ENCODE measurements at regions not wholly inside any gene's neighbourhood (a gene's known extent, or its start where the extent isn't known, plus 50 kb on each side); places are given as distances from the start of the nearest gene placed in this dataset.

DNA sequence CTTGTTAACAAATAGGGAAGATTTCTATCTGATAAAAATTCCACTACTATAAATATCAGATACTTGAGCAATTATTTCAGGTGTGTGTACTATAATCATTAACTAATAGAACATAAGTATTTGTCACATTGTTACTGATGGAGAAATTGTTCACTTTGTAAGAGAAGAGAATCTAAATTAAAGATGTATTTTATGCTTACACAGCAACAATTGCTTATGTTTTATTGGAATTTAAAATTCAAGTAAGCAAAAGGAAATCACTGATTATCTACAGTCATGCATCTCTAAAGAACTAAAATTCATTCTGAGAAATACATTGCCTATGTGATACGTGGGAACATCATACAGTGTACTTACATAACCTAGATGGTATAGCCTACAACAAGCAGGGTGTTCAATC, 1590.8 kb downstream of the GRIK2 start:
- H2AK5ac ChIP-seq (ENCODE audit: low read depth, low read length): no peak overlapping the region
- H3K23ac ChIP-seq (ENCODE audit: insufficient read length): no peak overlapping the region
- WGBS, 2 experiments (ENCODE audit: extremely low coverage in 1 of 2, insufficient coverage in 1 of 2, insufficient read length in 1 of 2, insufficient replicate concordance in 2 of 2, low coverage in 1 of 2, low lambda C conversion rate in 2 of 2, missing lambda C conversion rate in 1 of 2): 83% methylated on average over 1 of the region's 1 CpG; no CpG with 5 or more reads in 1 of the 2 experiments
- no peak overlapping the region for H3K4ac ChIP-seq (replicated peaks; ENCODE audit: insufficient read length, low read depth, low read length)
- H2BK20ac ChIP-seq (ENCODE audit: low read length): no peak overlapping the region
- DNase-seq (ENCODE audit: low read depth in 1 of 2, low spot score in 2 of 2) (no peak), FAIRE-seq (no peak)
- H3K4me2 ChIP-seq (ENCODE audit: insufficient read depth in 1 of 2, low read depth in 2 of 2, low read length in 2 of 2): no peak overlapping the region
- no peaks in the 10 kb centered on the region for H3K36me3 ChIP-seq (ENCODE audit: control insufficient read depth in 2 of 4, insufficient read depth in 4 of 4, low read length in 3 of 4)
- ChIA-PET CTCF (ENCODE audit: partially characterized antibody) (no interaction called here), POLR2A (ENCODE audit: partially characterized antibody) (no interaction called here)
- no peak overlapping the region for H2BK15ac ChIP-seq (ENCODE audit: low read length)
- H3K4me3 ChIP-seq (ENCODE audit: extremely low read depth in 1 of 4, insufficient read depth in 2 of 4, low read depth in 3 of 4, low read length in 4 of 4): no peak overlapping the region
- no peak overlapping the region for H4K91ac ChIP-seq (replicated peaks; ENCODE audit: insufficient read length, low read length)
- H3K9me3 ChIP-seq (ENCODE audit: insufficient read depth in 2 of 2, low read depth in 1 of 2, low read length in 1 of 2): no peaks in the 10 kb centered on the region
- H2BK120ac ChIP-seq (replicated peaks; ENCODE audit: low read depth, low read length): no peak overlapping the region
- H2BK5ac ChIP-seq (ENCODE audit: low read depth, low read length): no peak overlapping the region
- no peak overlapping the region for H4K5ac ChIP-seq (ENCODE audit: insufficient read length, low read depth, low read length)
- no peak overlapping the region for H4K8ac ChIP-seq (ENCODE audit: extremely low read depth, insufficient read depth, low read length)
- no peak overlapping the region for H3K18ac ChIP-seq (ENCODE audit: extremely low read depth, low read length)
- H4K20me1 ChIP-seq (replicated peaks in 1 of 2; ENCODE audit: control insufficient read depth in 1 of 2, insufficient read depth in 2 of 2, low read length in 2 of 2): no peaks in the 10 kb centered on the region
- H2BK12ac ChIP-seq (ENCODE audit: low read depth, low read length): no peak overlapping the region
- no peaks in the 10 kb centered on the region for H3K79me1 ChIP-seq (ENCODE audit: low read depth, low read length)
- no peaks in the 10 kb centered on the region for H3K79me2 ChIP-seq (ENCODE audit: control insufficient read depth in 1 of 2, insufficient read depth in 2 of 2, low read length in 2 of 2)
- H3K27me3 ChIP-seq (replicated peaks in 1 of 4; ENCODE audit: control insufficient read depth in 3 of 4, extremely low read depth in 1 of 4, insufficient read depth in 3 of 4, low read length in 3 of 4): no peaks in the 10 kb centered on the region
- H3K4me1 ChIP-seq (replicated peaks in 1 of 4; ENCODE audit: control insufficient read depth in 3 of 4, insufficient read depth in 4 of 4, low read length in 3 of 4): 0 out of 7 replicates have a peak, but pooled peaks cover 0 to 2% (median 0%) of the 10 kb centered on the region in 4 experiments
- H3K23me2 ChIP-seq (ENCODE audit: low read depth, low read length): no peaks in the 10 kb centered on the region; the same call in 1 of the 2 replicates
- H3K9ac ChIP-seq (replicated peaks in 1 of 4; ENCODE audit: extremely low read depth in 1 of 4, low read depth in 3 of 4, low read length in 3 of 4): no peak overlapping the region
- no peak overlapping the region for H3K27ac ChIP-seq (ENCODE audit: low read depth, low read length)
- H3K14ac ChIP-seq (ENCODE audit: insufficient read length): no peak overlapping the region
- no peak overlapping the region for H3K56ac ChIP-seq (replicated peaks; ENCODE audit: insufficient read length, low read depth, low read length)
- H2AFZ ChIP-seq (ENCODE audit: low read length): no peak overlapping the region
- TF ChIP-seq SP2 (IDR thresholded peaks at IDR 0.05; ENCODE audit: low read length) (no peak), HDAC6 (IDR thresholded peaks at IDR 0.05; ENCODE audit: low read depth, low read length) (no peak)

Data from H1 (cell line).